ENCODE measurements at regions not wholly inside any gene's neighbourhood (a gene's known extent, or its start where the extent isn't known, plus 50 kb on each side); places are given as distances from the start of the nearest gene placed in this dataset.

DNA sequence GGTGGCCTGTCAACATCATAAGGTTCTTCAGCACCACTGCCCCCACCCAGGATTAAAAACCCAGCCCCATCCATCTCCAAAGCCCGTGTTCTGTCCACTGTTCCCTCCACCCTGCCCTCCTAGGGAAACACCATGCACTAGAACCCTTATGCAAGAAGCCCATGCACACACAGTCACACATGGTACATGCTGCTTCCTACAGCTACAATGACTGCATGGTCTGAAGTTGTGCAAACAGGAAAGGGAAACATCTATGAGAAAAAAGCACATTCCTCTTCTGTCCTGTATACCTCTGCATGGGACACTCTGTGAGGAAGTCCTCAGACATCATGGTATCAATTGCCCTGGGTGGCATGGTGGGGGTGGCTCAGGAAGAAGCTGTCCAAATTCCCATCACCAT is 108.6 kb upstream of the MRPS22 start:
- BruUV-seq (replicated peaks) = no TSS peak
- 0% methylated on average over 1 of the region's 1 CpG for WGBS (ENCODE audit: low lambda C conversion rate)
- H3K4me3 ChIP-seq (replicated peaks in 1 of 3; ENCODE audit: insufficient read depth in 1 of 3, low read depth in 2 of 3, low read length in 3 of 3) = no peak overlapping the region
- TF ChIP-seq ZBTB7A (CRISPR knock-in tag; IDR thresholded peaks at IDR 0.05) (no peak), ZNF33B (CRISPR knock-in tag; IDR thresholded peaks at IDR 0.05) (no peak), KDM5A (IDR thresholded peaks at IDR 0.05; ENCODE audit: borderline replicate concordance, low read length) (no peak), THYN1 (CRISPR knock-in tag; IDR thresholded peaks at IDR 0.05; ENCODE audit: borderline replicate concordance, low read depth) (no peak), ZFX (CRISPR knock-in tag; IDR thresholded peaks at IDR 0.05; ENCODE audit: low read depth) (no peak), ZNF234 (CRISPR knock-in tag; conservative IDR thresholded peaks at IDR 0.05) (no peak), FOSL2 (CRISPR knock-in tag; IDR thresholded peaks at IDR 0.05) (no peak)
- TF ChIP-seq, protein P1, sequence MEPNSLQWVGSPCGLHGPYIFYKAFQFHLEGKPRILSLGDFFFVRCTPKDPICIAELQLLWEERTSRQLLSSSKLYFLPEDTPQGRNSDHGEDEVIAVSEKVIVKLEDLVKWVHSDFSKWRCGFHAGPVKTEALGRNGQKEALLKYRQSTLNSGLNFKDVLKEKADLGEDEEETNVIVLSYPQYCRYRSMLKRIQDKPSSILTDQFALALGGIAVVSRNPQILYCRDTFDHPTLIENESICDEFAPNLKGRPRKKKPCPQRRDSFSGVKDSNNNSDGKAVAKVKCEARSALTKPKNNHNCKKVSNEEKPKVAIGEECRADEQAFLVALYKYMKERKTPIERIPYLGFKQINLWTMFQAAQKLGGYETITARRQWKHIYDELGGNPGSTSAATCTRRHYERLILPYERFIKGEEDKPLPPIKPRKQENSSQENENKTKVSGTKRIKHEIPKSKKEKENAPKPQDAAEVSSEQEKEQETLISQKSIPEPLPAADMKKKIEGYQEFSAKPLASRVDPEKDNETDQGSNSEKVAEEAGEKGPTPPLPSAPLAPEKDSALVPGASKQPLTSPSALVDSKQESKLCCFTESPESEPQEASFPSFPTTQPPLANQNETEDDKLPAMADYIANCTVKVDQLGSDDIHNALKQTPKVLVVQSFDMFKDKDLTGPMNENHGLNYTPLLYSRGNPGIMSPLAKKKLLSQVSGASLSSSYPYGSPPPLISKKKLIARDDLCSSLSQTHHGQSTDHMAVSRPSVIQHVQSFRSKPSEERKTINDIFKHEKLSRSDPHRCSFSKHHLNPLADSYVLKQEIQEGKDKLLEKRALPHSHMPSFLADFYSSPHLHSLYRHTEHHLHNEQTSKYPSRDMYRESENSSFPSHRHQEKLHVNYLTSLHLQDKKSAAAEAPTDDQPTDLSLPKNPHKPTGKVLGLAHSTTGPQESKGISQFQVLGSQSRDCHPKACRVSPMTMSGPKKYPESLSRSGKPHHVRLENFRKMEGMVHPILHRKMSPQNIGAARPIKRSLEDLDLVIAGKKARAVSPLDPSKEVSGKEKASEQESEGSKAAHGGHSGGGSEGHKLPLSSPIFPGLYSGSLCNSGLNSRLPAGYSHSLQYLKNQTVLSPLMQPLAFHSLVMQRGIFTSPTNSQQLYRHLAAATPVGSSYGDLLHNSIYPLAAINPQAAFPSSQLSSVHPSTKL (CRISPR knock-in tag; IDR thresholded peaks at IDR 0.05) = no peak
- TF ChIP-seq, protein P2, sequence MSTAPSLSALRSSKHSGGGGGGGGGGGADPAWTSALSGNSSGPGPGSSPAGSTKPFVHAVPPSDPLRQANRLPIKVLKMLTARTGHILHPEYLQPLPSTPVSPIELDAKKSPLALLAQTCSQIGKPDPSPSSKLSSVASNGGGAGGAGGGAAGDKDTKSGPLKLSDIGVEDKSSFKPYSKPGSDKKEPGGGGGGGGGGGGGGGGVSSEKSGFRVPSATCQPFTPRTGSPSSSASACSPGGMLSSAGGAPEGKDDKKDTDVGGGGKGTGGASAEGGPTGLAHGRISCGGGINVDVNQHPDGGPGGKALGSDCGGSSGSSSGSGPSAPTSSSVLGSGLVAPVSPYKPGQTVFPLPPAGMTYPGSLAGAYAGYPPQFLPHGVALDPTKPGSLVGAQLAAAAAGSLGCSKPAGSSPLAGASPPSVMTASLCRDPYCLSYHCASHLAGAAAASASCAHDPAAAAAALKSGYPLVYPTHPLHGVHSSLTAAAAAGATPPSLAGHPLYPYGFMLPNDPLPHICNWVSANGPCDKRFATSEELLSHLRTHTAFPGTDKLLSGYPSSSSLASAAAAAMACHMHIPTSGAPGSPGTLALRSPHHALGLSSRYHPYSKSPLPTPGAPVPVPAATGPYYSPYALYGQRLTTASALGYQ (CRISPR knock-in tag; IDR thresholded peaks at IDR 0.05) = no peak
- ChIA-PET CTCF (ENCODE audit: low intra/inter-chr PET ratio, low total read pairs) (no interaction called here), POLR2A (no interaction called here)
- DNase-seq (ENCODE audit: low spot score) (no peak), ATAC-seq (no peak), FAIRE-seq (no peak)
- H3K79me2 ChIP-seq (ENCODE audit: insufficient read depth, low read length) = no peaks in the 10 kb centered on the region
- H2AFZ ChIP-seq (ENCODE audit: low read length) = no peak overlapping the region
- intact Hi-C loops (cut with micrococcal nuclease; ENCODE audit: unreplicated experiment) = no loop called here
- no peaks in the 10 kb centered on the region for H4K20me1 ChIP-seq (ENCODE audit: insufficient read depth, low read length)
- H3K4me2 ChIP-seq (ENCODE audit: low read depth, low read length) = no peak overlapping the region
- no peak overlapping the region for H3K27ac ChIP-seq (ENCODE audit: extremely low read length, insufficient read depth, low read length)
- no peaks in the 10 kb centered on the region for H3K36me3 ChIP-seq (replicated peaks in 1 of 2; ENCODE audit: control insufficient read depth in 1 of 2, insufficient read depth in 2 of 2, low read length in 2 of 2)
- in situ Hi-C loops (cut with HindIII; ENCODE audit: extremely low pct_ligation_motif_present, low pct_unique_long_range_greater_than_20kb) = no loop called here
- H3K9ac ChIP-seq (ENCODE audit: insufficient read depth, low read depth, low read length) = no peak overlapping the region
- H3K9me3 ChIP-seq (ENCODE audit: low read length) = no peaks in the 10 kb centered on the region
- H3K4me1 ChIP-seq (ENCODE audit: insufficient read depth, low read length) = no peaks in the 10 kb centered on the region
- peaks cover 0 to 13% of the 10 kb centered on the region in 2 experiments; a peak in 1 of 5 replicates for H3K27me3 ChIP-seq (ENCODE audit: control insufficient read depth in 1 of 2, insufficient read depth in 2 of 2, low read length in 2 of 2)
